ENCODE measurements at regions not wholly inside any gene's neighbourhood (a gene's known extent, or its start where the extent isn't known, plus 50 kb on each side); places are given as distances from the start of the nearest gene placed in this dataset.

DNA sequence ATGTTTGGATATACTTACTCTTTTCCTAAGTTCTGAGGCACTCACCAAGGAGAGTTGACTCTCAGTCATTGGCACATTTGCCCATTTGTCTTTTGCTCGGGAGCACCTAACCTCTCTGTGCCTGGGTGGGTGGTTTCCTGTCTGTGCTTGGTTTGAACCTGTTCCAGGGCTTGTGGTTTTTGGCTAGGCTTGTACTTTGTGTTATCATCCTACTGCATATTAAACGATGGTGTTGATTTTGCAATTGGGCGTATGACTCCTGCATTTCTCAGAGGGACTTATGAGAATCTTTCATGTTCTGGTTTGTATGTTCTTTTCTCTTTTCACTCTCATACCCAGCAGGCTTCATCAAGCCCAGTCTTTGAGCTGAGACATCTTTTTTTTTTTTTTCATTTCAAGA lies 161.7 kb downstream of the BTC start:
- TF ChIP-seq, protein P1, sequence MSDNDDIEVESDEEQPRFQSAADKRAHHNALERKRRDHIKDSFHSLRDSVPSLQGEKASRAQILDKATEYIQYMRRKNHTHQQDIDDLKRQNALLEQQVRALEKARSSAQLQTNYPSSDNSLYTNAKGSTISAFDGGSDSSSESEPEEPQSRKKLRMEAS (IDR thresholded peaks at IDR 0.05; ENCODE audit: low read depth, low read length) = no peak
- TF ChIP-seq POLR2A (IDR thresholded peaks at IDR 0.05; ENCODE audit: extremely low read depth, insufficient read length) = no peak
- TF ChIP-seq, protein P2, sequence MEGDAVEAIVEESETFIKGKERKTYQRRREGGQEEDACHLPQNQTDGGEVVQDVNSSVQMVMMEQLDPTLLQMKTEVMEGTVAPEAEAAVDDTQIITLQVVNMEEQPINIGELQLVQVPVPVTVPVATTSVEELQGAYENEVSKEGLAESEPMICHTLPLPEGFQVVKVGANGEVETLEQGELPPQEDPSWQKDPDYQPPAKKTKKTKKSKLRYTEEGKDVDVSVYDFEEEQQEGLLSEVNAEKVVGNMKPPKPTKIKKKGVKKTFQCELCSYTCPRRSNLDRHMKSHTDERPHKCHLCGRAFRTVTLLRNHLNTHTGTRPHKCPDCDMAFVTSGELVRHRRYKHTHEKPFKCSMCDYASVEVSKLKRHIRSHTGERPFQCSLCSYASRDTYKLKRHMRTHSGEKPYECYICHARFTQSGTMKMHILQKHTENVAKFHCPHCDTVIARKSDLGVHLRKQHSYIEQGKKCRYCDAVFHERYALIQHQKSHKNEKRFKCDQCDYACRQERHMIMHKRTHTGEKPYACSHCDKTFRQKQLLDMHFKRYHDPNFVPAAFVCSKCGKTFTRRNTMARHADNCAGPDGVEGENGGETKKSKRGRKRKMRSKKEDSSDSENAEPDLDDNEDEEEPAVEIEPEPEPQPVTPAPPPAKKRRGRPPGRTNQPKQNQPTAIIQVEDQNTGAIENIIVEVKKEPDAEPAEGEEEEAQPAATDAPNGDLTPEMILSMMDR (IDR thresholded peaks at IDR 0.05; ENCODE audit: low read depth, low read length) = no peak
- TF ChIP-seq MYC (IDR thresholded peaks at IDR 0.05; ENCODE audit: low read depth, low read length) = no peak
- peak; percentile 83 for DNase-seq (ENCODE audit: low read depth)
- no peak overlapping the region for H3K4me3 ChIP-seq (ENCODE audit: low read depth, low read length)

DNA sequence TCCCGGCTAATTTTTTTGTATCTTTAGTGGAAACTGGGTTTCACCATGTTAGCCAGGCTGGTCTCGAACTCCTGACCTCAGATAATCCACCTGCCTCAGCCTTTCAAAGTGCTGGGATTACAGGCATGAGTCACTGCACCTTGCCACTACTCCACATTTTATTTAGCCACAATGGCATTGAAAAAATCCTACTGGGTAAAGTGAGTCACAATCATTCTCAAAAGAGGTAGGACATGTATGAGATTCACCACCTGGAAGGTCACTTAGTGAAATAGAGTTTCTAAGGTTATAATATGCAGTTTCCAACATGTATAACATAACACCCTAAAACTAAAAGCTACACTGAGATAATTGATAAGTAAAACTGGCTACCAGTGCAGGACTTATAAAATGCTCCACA lies 159.2 kb downstream of the BTC start:
- TF ChIP-seq POLR2A (IDR thresholded peaks at IDR 0.05; ENCODE audit: extremely low read depth, insufficient read length) (no peak), MYC (IDR thresholded peaks at IDR 0.05; ENCODE audit: low read depth, low read length) (no peak)
- TF ChIP-seq, protein P2 (IDR thresholded peaks at IDR 0.05; ENCODE audit: low read depth, low read length) = no peak
- TF ChIP-seq, protein P1 (IDR thresholded peaks at IDR 0.05; ENCODE audit: low read depth, low read length) = no peak

DNA sequence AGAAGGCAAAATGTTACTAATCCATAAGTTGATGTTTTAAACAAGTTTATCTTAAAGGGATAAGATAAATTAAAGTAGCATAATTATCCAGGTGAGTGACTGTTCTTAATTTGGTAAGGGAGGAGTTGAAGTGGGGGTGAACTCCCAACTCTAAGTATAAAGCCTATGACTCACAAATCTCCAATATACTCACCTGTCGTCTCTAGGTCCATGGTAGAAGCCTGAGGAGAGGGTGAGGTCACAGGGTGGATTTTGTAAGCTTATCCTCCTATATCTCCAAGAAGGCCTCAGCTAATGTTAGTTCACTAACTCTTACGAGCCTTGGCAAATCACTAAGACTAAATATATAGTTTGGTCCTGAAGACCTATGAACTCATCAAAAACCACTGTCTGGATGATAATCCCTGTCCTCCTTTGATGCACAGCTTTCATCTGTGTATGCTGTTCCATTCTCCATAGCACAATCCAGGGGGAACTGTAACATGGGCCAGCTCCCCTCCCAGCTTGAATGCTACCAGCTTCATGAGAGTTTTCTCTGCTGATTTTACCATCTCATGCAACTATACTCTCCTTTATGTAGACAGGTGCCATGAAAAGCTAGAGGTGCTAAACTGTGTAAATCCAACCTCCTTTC lies 158.7 kb downstream of the BTC start:
- no peak for DNase-seq (ENCODE audit: low read depth)
- TF ChIP-seq, protein P1 (IDR thresholded peaks at IDR 0.05; ENCODE audit: low read depth, low read length) = no peak
- no peak for TF ChIP-seq POLR2A (IDR thresholded peaks at IDR 0.05; ENCODE audit: extremely low read depth, insufficient read length)
- TF ChIP-seq MYC (IDR thresholded peaks at IDR 0.05; ENCODE audit: low read depth, low read length) = no peak
- TF ChIP-seq, protein P2 (IDR thresholded peaks at IDR 0.05; ENCODE audit: low read depth, low read length) = no peak
- no peak overlapping the region for H3K4me3 ChIP-seq (ENCODE audit: low read depth, low read length)

More for the DNA sequence above, 159.2 kb downstream of the BTC start:
- H3K4me3 ChIP-seq (ENCODE audit: low read depth, low read length) = no peak overlapping the region
- no peak for DNase-seq (ENCODE audit: low read depth)

DNA sequence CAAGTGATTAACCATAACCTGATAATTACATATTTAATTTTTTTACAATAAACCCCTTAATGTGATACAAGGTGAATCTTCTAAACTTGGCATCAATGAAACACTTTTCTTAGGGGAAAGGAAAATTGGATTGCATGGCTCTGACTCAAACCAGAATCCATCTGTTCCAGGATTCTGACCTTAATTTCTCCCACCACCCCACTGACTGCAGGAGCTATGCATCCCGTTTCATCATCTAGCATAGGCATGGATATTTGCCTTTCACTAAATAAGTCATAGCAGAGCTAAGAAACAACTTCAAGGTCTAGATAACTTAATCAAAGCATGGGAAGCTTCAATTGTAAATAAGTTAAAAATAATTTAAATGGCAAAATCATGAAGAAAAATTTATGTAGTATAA lies 156.3 kb downstream of the BTC start:
- DNase-seq (ENCODE audit: low read depth) = no peak
- TF ChIP-seq POLR2A (IDR thresholded peaks at IDR 0.05; ENCODE audit: extremely low read depth, insufficient read length) (no peak), MYC (IDR thresholded peaks at IDR 0.05; ENCODE audit: low read depth, low read length) (no peak)
- TF ChIP-seq, protein P1 (IDR thresholded peaks at IDR 0.05; ENCODE audit: low read depth, low read length) = no peak
- TF ChIP-seq, protein P2 (IDR thresholded peaks at IDR 0.05; ENCODE audit: low read depth, low read length) = no peak
- no peak overlapping the region for H3K4me3 ChIP-seq (ENCODE audit: low read depth, low read length)

DNA sequence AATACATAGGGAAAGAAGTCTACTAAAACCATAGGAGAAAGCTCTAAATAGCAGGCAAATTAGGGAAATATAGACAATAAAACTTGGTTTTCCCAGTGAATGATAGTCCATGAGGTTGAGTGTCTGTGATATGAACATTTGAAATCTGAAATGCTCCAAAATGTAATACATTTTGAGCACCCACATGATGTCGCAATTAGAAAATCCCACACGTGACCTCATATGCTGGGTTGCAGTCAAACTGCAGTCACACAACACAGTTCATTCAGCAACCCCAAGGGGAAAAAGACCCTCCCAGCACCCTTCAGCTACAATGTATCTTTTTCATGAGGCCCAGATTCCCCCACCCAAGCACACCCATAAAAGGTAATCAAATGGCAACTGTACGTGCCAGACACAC lies 155.6 kb downstream of the BTC start:
- DNase-seq (ENCODE audit: low read depth) = peak; percentile 9
- H3K4me3 ChIP-seq (ENCODE audit: low read depth, low read length) = no peak overlapping the region
- TF ChIP-seq, protein P2 (IDR thresholded peaks at IDR 0.05; ENCODE audit: low read depth, low read length) = no peak
- TF ChIP-seq MYC (IDR thresholded peaks at IDR 0.05; ENCODE audit: low read depth, low read length) (no peak), POLR2A (IDR thresholded peaks at IDR 0.05; ENCODE audit: extremely low read depth, insufficient read length) (no peak)
- TF ChIP-seq, protein P1 (IDR thresholded peaks at IDR 0.05; ENCODE audit: low read depth, low read length) = no peak
